SK-N-MC (cell line): ENCODE measurements at regions not wholly inside any gene's neighbourhood (a gene's known extent, or its start where the extent isn't known, plus 50 kb on each side); places are given as distances from the start of the nearest gene placed in this dataset.

ENCODE experiments used
- DNase-seq: peaks from one replicate; pipeline ENCODE4 v3.0.0-alpha.2; 2011; ENCODE audit warnings: low read depth, low spot score
- H3K27ac ChIP-seq: fragments of 200-600 bp; sonication (generic); 2 replicates; pipeline ENCODE4 v1.5.1; 2016; ENCODE audit warnings: mixed run types
- H3K36me3 ChIP-seq: fragments of 200-600 bp; sonication (generic); 2 replicates; pipeline ENCODE4 v1.6.1; 2017; ENCODE audit warnings: antibody characterized with exemption, low read length, mixed read lengths; ENCODE audit not compliant: insufficient read depth
- H3K4me3 ChIP-seq: fragments of 200-600 bp; sonication (generic); 2 replicates; pipeline ENCODE4 v1.5.1; 2016
- H3K9ac ChIP-seq: fragments of 200-600 bp; sonication (generic); 2 replicates; pipeline ENCODE4 v1.8.0; 2017; ENCODE audit warnings: mixed run types, mixed read lengths; ENCODE audit not compliant: insufficient read length
- H3K9me3 ChIP-seq: fragments of 200-600 bp; sonication (generic); 2 replicates; pipeline ENCODE4 v1.6.1; 2017; ENCODE audit warnings: low read depth, mild to moderate bottlenecking, antibody characterized with exemption, low read length, moderate library complexity, mixed read lengths
- EZH2 ChIP-seq: fragments of 200-600 bp; sonication (generic); IDR thresholded peaks from one replicate; pipeline ENCODE4 v1.6.1; 2017; ENCODE audit warnings: antibody characterized with exemption
- FOXP2 ChIP-seq: optimal IDR thresholded peaks from 2 replicates; pipeline ENCODE3; 2011; ENCODE audit warnings: mild to moderate bottlenecking, moderate library complexity; ENCODE audit not compliant: insufficient read depth; ENCODE audit errors: extremely low read length, control extremely low read depth
- POLR2AphosphoS5 ChIP-seq: IDR thresholded peaks from 2 replicates; pipeline ENCODE4 v1.6.1; 2012; ENCODE audit warnings: mild to moderate bottlenecking, low read depth, low read length, borderline replicate concordance

DNA sequence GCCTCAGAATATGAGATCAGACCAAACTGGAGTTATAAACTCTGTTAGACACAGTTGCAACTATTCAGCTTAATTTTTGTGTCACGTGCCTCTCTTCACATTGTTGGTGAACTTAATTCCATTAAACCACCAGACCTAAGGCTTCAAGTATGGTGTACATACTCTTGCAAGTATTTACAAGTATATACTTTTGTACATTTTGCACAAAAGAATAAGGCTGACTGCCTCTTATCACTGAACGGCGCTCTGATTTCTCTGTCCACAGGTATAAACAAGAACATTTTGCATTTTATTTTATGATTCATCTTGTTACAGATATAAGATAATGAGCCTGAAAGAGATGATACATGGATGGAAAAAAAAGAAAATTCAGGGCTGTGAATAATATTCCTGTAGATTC, 269.7 kb upstream of the ACVR2A start:
- no peak for DNase-seq
- H3K4me3 ChIP-seq: no peak overlapping the region
- no peak overlapping the region for H3K9ac ChIP-seq
- no peak for TF ChIP-seq POLR2AphosphoS5
- no peak for TF ChIP-seq FOXP2
- no peak for TF ChIP-seq EZH2
- no peaks in the 10 kb centered on the region for H3K9me3 ChIP-seq
- no peak overlapping the region for H3K27ac ChIP-seq
- H3K36me3 ChIP-seq: no peaks in the 10 kb centered on the region

DNA sequence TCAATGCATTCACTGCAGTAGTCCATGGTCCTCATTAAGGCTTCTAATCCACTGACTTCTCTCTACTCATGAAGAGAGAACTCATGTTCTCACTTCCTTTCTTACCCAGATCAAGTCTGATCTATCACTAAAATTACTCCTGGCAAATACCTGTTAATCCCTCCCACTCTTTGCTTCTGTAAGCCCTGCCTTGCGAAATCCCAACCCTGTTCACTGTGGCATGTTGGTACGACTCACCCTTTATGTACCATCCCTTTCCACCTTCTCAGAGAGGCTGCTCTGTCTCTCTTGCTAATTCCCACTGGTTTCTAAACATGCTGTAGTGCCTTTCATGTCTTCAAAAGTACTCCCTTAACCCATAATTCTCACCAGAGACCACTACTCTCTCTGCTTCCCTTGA, 272.2 kb upstream of the ACVR2A start:
- no peak overlapping the region for H3K27ac ChIP-seq
- TF ChIP-seq POLR2AphosphoS5: no peak
- no peak for TF ChIP-seq FOXP2
- TF ChIP-seq EZH2: no peak
- H3K4me3 ChIP-seq: no peak overlapping the region
- H3K9me3 ChIP-seq: no peaks in the 10 kb centered on the region
- H3K9ac ChIP-seq: no peak overlapping the region
- DNase-seq: no peak
- no peaks in the 10 kb centered on the region for H3K36me3 ChIP-seq

DNA sequence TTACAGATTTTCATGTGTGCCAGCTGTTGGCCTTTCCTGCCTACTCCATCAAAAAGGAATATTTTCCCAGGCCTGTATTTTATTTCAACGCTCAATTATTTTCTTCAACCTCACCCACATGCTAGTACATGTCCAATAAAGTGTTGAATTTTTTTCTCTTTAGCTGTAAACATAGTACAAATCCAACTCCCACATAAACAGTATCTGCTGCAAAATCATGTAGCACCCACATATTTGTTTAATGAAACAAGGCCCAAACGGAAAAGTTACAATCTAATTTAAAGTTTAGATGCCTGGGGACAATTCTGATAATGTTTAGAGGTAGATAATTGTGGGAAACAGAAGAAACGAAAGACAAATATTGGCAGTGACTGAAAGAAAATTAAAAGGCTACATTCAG, 275.4 kb upstream of the ACVR2A start:
- Histone ChIP-seq H3K9ac (no peak overlapping the region), H3K36me3 (no peaks in the 10 kb centered on the region), H3K4me3 (no peak overlapping the region), H3K27ac (no peak overlapping the region), H3K9me3 (no peaks in the 10 kb centered on the region)
- DNase-seq: no peak
- TF ChIP-seq POLR2AphosphoS5: no peak

DNA sequence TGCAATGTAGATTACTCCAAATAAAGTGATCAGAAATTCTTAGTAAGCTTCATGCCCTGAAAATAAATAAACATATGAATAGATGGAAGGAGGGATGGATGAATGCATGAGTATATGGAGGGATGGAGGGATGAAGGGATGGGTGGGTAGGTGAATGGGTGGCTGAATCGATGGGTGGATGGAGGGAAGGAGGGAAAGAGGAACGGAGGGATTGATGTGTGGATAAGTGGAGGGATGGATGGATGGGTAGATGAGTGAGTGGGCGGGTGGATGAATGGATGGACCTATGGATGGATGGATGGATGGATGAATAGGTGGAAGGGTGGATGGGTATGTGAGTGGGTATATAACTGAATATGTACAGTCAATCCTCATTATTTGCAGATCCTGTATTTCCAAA, 276.7 kb upstream of the ACVR2A start:
- TF ChIP-seq FOXP2 (no peak), POLR2AphosphoS5 (no peak), EZH2 (no peak)
- H3K36me3 ChIP-seq: no peaks in the 10 kb centered on the region
- no peak for DNase-seq
- no peaks in the 10 kb centered on the region for H3K9me3 ChIP-seq
- H3K4me3 ChIP-seq: no peak overlapping the region
- no peak overlapping the region for H3K9ac ChIP-seq
- no peak overlapping the region for H3K27ac ChIP-seq

DNA sequence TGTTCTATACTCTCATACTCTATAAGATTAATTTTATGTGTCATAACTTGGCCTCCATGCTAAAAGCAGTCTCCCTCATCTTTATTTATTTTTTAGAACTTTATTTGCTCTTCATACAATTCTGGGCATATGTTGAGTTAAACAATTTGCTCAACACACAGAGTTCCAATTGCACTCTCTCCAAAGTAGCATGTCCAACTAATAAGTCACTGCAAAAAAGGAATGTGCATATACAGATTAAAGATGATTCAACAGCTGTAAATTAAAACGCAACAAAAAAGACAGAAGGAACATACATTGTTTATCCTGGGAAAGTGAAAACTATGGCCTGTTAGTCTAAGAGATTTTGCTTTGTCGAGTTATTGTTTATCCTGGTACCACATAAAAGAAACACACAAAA, 277.7 kb upstream of the ACVR2A start:
- no peak for DNase-seq
- H3K36me3 ChIP-seq: no peaks in the 10 kb centered on the region
- H3K9ac ChIP-seq: no peak overlapping the region
- no peaks in the 10 kb centered on the region for H3K9me3 ChIP-seq
- H3K4me3 ChIP-seq: no peak overlapping the region
- no peak for TF ChIP-seq EZH2
- no peak for TF ChIP-seq POLR2AphosphoS5
- TF ChIP-seq FOXP2: no peak
- H3K27ac ChIP-seq: no peak overlapping the region

DNA sequence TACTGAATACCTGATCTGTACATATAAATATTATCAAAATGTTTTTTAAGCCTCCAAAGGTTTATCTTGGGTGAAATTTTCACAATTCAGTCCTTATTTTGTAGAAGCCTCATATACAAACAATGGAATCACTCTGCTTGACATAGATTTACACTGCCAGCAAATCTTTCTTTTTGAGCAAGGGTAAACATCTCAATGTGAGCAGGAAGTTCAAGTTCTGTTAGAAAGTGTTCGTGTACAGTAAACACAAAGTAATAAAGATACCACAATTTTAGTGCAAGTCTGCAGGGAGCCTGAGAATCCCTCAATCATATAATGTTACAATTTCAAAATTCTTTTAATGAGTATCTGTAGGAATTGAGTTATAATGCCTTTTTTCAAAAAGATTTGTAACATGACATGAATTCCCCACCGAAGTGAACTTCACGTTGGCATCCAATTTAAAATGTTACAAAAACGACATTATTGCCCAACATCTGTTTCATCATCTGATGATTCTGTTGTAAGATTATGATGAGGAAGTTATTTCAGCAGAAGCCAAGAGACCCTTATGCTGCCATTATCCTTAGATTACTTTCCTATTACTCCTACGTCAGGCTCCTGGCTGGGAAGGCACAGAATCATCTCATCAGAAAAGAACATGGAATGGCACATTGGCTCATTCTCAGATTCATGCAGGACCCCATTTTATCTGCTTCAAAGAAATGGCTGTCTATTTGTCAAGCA, 283.9 kb upstream of the ACVR2A start:
- Histone ChIP-seq H3K9me3 (no peaks in the 10 kb centered on the region), H3K36me3 (no peaks in the 10 kb centered on the region), H3K4me3 (no peak overlapping the region), H3K27ac (no peak overlapping the region), H3K9ac (no peak overlapping the region)
- no peak for TF ChIP-seq FOXP2
- TF ChIP-seq EZH2: no peak
- no peak for TF ChIP-seq POLR2AphosphoS5
- peak; percentile 42 for DNase-seq

DNA sequence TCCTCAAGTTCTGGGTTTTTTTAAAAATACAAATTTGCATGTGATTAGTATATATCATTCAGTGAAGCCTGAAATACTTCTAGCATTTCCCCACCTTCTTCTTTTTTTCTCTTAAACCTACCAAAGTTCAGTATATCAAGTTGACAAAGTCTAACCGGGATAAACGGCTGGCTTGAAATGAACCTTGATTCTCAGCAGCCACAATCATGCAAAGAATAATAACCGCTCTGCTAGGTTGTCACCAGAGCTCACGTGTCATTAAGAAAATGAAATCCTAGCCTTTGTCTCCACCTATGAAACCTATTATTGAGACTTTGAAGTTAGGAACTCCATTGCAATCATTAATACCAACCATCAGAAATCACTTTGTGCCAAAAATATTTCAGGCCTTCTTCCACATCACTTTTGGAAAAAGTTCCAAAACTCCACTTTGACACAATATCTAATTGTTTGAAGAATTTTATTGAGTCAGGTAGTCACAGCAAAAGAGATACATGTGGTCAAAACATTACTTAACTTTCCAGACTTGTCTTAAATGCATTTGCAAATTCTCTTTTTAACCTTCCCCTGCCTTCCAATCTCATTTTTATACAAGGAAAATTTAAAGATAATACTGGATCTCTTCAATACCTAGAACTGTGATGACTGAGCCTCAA, 285.6 kb upstream of the ACVR2A start:
- H3K27ac ChIP-seq: no peak overlapping the region
- TF ChIP-seq FOXP2: no peak
- TF ChIP-seq EZH2: no peak
- no peak for TF ChIP-seq POLR2AphosphoS5
- no peaks in the 10 kb centered on the region for H3K36me3 ChIP-seq

DNA sequence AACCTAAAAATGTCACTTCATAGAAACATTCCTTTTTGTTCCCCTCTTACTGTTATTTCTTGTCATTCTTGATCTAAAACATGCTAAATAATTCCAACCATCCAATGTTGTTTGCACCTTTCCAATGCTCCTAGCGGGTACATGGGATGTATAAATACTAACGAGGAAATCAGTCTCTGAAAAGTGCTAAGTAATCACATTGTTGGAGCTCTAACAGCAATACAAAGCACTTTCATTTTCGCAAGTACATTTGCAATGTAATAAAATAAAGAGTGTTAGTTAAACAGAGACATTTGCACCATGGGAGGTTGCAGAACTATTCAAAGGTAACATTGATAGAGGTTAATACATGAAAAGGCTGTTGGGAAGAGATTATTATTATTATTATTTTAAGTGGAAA, 286.2 kb upstream of the ACVR2A start:
- Histone ChIP-seq H3K27ac (no peak overlapping the region), H3K36me3 (no peaks in the 10 kb centered on the region), H3K4me3 (no peak overlapping the region), H3K9ac (no peak overlapping the region), H3K9me3 (no peaks in the 10 kb centered on the region)
- TF ChIP-seq FOXP2 (no peak), POLR2AphosphoS5 (no peak)
- no peak for DNase-seq

More for the DNA sequence above, 285.6 kb upstream of the ACVR2A start:
- Histone ChIP-seq H3K9me3 (no peaks in the 10 kb centered on the region), H3K4me3 (no peak overlapping the region), H3K9ac (no peak overlapping the region)
- no peak for DNase-seq

DNA sequence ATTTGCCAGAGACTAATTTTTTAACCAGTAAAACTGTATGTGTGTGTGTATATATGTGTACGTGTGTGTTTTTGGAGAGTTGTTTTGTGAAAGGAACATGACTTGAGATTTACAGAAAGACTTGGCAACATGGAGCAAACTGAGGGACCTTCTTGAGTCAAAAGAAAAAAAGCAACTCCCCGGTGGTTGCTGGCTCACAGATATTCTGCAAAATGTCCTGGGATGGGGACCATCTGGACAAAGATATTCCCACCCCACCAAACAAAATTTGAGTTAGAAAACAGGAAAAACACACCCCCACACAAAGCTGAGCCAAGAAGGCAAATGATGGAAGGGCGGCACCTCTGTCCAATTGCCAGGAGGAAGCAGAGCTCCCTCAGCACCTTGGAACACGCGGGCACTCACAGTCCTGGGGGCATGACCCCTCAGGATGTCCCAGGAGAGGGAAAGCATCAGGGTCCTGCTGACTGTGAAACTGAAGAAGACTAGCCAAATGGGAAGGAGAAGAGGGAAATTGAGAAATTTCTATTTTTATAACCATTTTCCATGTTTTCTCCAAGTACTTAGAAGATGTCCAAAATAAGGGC, 290.2 kb upstream of the ACVR2A start:
- no peaks in the 10 kb centered on the region for H3K36me3 ChIP-seq
- no peak overlapping the region for H3K27ac ChIP-seq

More for the DNA sequence above, 290.2 kb upstream of the ACVR2A start:
- Histone ChIP-seq H3K4me3 (no peak overlapping the region), H3K9me3 (no peaks in the 10 kb centered on the region), H3K9ac (no peak overlapping the region)
- DNase-seq: no peak
- TF ChIP-seq POLR2AphosphoS5 (no peak), FOXP2 (no peak), EZH2 (no peak)
